ENCODE measurements at regions not wholly inside any gene's neighbourhood (a gene's known extent, or its start where the extent isn't known, plus 50 kb on each side); places are given as distances from the start of the nearest gene placed in this dataset.
"Not testable (repeated sequence)": the region's sequence is repeated elsewhere in the genome, so short reads cannot be mapped to it uniquely, and the experiment has no call there.

- no peaks in the 10 kb centered on the region for H3K9me3 ChIP-seq
- no peaks in the 10 kb centered on the region for H3K36me3 ChIP-seq
- no peak for TF ChIP-seq POLR2A (IDR thresholded peaks at IDR 0.05)
- TF ChIP-seq CTCF (IDR thresholded peaks at IDR 0.05) = no peak
- TF ChIP-seq POLR2AphosphoS5 (IDR thresholded peaks at IDR 0.05) = no peak
- no peaks in the 10 kb centered on the region for H3K27me3 ChIP-seq (replicated peaks; ENCODE audit: insufficient read depth)
- DNase-seq (ENCODE audit: low spot score) = no peak
- intact Hi-C loops (cut with DNase I) = no loop called here
- no peak overlapping the region for H3K4me3 ChIP-seq
- no peak overlapping the region for H3K27ac ChIP-seq
- H3K4me1 ChIP-seq (replicated peaks) = no peaks in the 10 kb centered on the region
- WGBS = 66% methylated on average over 2 of the region's 2 CpGs
Measured at GRCh38 chr12:105600911-105601545, 270.5 kb downstream of the C12orf75 start.

- DNase-seq (ENCODE audit: low spot score); H3K36me3 ChIP-seq; intact Hi-C loops (cut with DNase I); H3K9me3 ChIP-seq; H3K27me3 ChIP-seq (replicated peaks; ENCODE audit: insufficient read depth); H3K4me1 ChIP-seq (replicated peaks); H3K4me3 ChIP-seq; H3K27ac ChIP-seq: not testable (repeated sequence)
- WGBS = 90% methylated on average over 5 of the region's 5 CpGs
Measured at GRCh38 chr12:105602312-105602711, 271.8 kb downstream of the C12orf75 start.

- H3K9me3 ChIP-seq; H3K27me3 ChIP-seq (replicated peaks; ENCODE audit: insufficient read depth); intact Hi-C loops (cut with DNase I); H3K4me1 ChIP-seq (replicated peaks); H3K4me3 ChIP-seq; H3K36me3 ChIP-seq; H3K27ac ChIP-seq; DNase-seq (ENCODE audit: low spot score): not testable (repeated sequence)
- 53% methylated on average over 3 of the region's 3 CpGs for WGBS
Measured at GRCh38 chr12:105604281-105604680, 273.8 kb downstream of the C12orf75 start.

GRCh38 chr12:105606613-105607012, 276.1 kb downstream of the C12orf75 start:
- H3K27me3 ChIP-seq (replicated peaks; ENCODE audit: insufficient read depth); DNase-seq (ENCODE audit: low spot score); H3K4me1 ChIP-seq (replicated peaks); H3K36me3 ChIP-seq; intact Hi-C loops (cut with DNase I); H3K9me3 ChIP-seq; H3K4me3 ChIP-seq; H3K27ac ChIP-seq: not testable (repeated sequence)
- 93% methylated on average over 1 of the region's 1 CpG for WGBS

GRCh38 chr12:105609001-105609400, 278.5 kb downstream of the C12orf75 start:
- DNase-seq (ENCODE audit: low spot score); H3K4me1 ChIP-seq (replicated peaks); intact Hi-C loops (cut with DNase I); H3K36me3 ChIP-seq; H3K27me3 ChIP-seq (replicated peaks; ENCODE audit: insufficient read depth); H3K4me3 ChIP-seq; H3K27ac ChIP-seq; H3K9me3 ChIP-seq: not testable (repeated sequence)
- 96% methylated on average over 3 of the region's 3 CpGs for WGBS

- TF ChIP-seq CTCF (IDR thresholded peaks at IDR 0.05) (no peak), POLR2AphosphoS5 (IDR thresholded peaks at IDR 0.05) (no peak), POLR2A (IDR thresholded peaks at IDR 0.05) (no peak)
- no peaks in the 10 kb centered on the region for H3K9me3 ChIP-seq
- no peaks in the 10 kb centered on the region for H3K27me3 ChIP-seq (replicated peaks; ENCODE audit: insufficient read depth)
- intact Hi-C loops (cut with DNase I) = no loop called here
- DNase-seq (ENCODE audit: low spot score) = no peak
- WGBS = 76% methylated on average over 5 of the region's 5 CpGs
- no peak overlapping the region for H3K4me3 ChIP-seq
- no peaks in the 10 kb centered on the region for H3K36me3 ChIP-seq
- no peak overlapping the region for H3K27ac ChIP-seq
- H3K4me1 ChIP-seq (replicated peaks) = no peaks in the 10 kb centered on the region
Measured at GRCh38 chr12:105610459-105610858, 280.0 kb downstream of the C12orf75 start.

GRCh38 chr12:105611340-105611739, 280.8 kb downstream of the C12orf75 start:
- H3K4me1 ChIP-seq (replicated peaks) = no peaks in the 10 kb centered on the region
- no peaks in the 10 kb centered on the region for H3K36me3 ChIP-seq
- TF ChIP-seq CTCF (IDR thresholded peaks at IDR 0.05) (no peak), POLR2A (IDR thresholded peaks at IDR 0.05) (no peak), POLR2AphosphoS5 (IDR thresholded peaks at IDR 0.05) (no peak)
- no peaks in the 10 kb centered on the region for H3K9me3 ChIP-seq
- intact Hi-C loops (cut with DNase I) = no loop called here
- no peak for DNase-seq (ENCODE audit: low spot score)
- 55% methylated on average over 3 of the region's 3 CpGs for WGBS
- H3K27me3 ChIP-seq (replicated peaks; ENCODE audit: insufficient read depth) = no peaks in the 10 kb centered on the region
- H3K4me3 ChIP-seq = no peak overlapping the region
- H3K27ac ChIP-seq = no peak overlapping the region
